Retinal pigment epithelial cell (primary cell): ENCODE measurements at regions not wholly inside any gene's neighbourhood (a gene's known extent, or its start where the extent isn't known, plus 50 kb on each side); places are given as distances from the start of the nearest gene placed in this dataset.

Source experiments
- DNase-seq: peaks from one replicate; pipeline ENCODE4 v3.0.0-alpha.2; 2010; ENCODE audit warnings: low read depth
- H3K4me3 ChIP-seq: 2 replicates; pipeline ENCODE4 v1.5.1; 2011; ENCODE audit warnings: mild to moderate bottlenecking, low read length, control low read depth, moderate library complexity
- CTCF ChIP-seq: conservative IDR thresholded peaks from 2 replicates; pipeline ENCODE4 v1.5.1; 2011; ENCODE audit warnings: low read depth, low read length, control low read depth, inconsistent platforms

DNA sequence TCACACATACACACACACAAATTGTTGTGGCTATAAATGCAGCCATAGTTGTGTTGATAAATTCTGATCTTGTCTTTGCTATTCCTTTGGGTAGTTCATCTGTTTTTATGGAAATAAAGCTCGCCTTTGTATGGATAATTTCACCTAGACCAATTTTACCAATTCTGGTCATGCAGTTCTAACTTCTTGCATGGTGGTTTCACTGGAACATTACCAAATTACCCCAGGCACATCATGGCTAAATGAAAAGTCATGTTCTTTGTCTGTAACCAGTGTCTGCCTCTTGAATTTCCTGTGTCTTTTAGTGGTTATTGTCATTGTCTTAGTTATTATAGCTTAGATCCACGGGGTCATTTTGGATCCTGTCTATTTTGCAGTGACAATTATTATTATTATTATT lies 50.3 kb upstream of the TMC1 start:
- DNase-seq = no peak
- TF ChIP-seq CTCF = no peak
- no peak overlapping the region for H3K4me3 ChIP-seq

GRCh38 chr9:72467766-72468738 lies 53.4 kb upstream of the TMC1 start:
- no peak for TF ChIP-seq CTCF
- DNase-seq = peak; percentile 50
- no peak overlapping the region for H3K4me3 ChIP-seq

DNA sequence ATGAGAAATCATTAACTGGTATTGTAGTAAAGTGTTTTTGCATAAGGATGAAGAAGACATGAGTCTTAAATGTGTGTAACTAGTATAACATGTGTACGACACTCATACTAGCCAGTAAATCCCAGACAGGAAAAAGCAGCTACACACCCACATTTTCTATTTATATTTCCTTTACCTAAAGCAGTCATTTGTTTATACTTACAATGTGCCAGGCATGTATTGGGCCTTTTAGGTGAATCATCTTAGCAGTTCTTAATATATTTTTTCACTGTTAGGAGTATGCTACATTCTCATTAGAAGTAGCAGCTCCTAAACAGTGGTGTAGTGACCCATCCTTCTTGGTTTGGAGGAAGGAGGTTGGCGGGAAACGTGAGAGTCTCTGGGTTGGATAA lies 55.8 kb upstream of the TMC1 start:
- DNase-seq = no peak
- no peak overlapping the region for H3K4me3 ChIP-seq
- no peak for TF ChIP-seq CTCF

GRCh38 chr9:72464857-72465592 lies 56.4 kb upstream of the TMC1 start:
- DNase-seq = no peak
- no peak for TF ChIP-seq CTCF
- H3K4me3 ChIP-seq = no peak overlapping the region

GRCh38 chr9:72462340-72462739 lies 59.1 kb upstream of the TMC1 start:
- DNase-seq = no peak
- no peak overlapping the region for H3K4me3 ChIP-seq

More at GRCh38 chr9:72462340-72462739, 59.1 kb upstream of the TMC1 start:
- TF ChIP-seq CTCF = no peak
